Vagina (tissue), 2 donors: ENCODE measurements at regions not wholly inside any gene's neighbourhood (a gene's known extent, or its start where the extent isn't known, plus 50 kb on each side); places are given as distances from the start of the nearest gene placed in this dataset.

Experiments
- POLR2AphosphoS5 ChIP-seq, 2 donors: sonication (generic); formaldehyde crosslinking; IDR thresholded peaks; one replicate each; pipeline ENCODE4 v1.9.0; 2017; ENCODE audit warnings: antibody characterized with exemption in 2 of 2, mild to moderate bottlenecking in 2 of 2, low read depth in 1 of 2; ENCODE audit not compliant: insufficient read depth in 1 of 2
- TF ChIP-seq, protein P1 (sequence below), 3 experiments: fragments of 450-650 bp in 2 of 3; fragments of 200-600 bp in 1 of 3; sonication (generic) in 1 of 3; IDR thresholded peaks; one replicate each; pipeline ENCODE4 v1.5.1; 2017 to 2019; ENCODE audit warnings: antibody characterized with exemption in 3 of 3, mild to moderate bottlenecking in 2 of 3, moderate library complexity in 2 of 3

GRCh38 chr13:61916483-61916882 lies 500.8 kb upstream of the PCDH20 start:
- TF ChIP-seq POLR2AphosphoS5 (IDR thresholded peaks at IDR 0.05; ENCODE audit: insufficient read depth in 1 of 2, low read depth in 1 of 2): no peak
- TF ChIP-seq, protein P1, sequence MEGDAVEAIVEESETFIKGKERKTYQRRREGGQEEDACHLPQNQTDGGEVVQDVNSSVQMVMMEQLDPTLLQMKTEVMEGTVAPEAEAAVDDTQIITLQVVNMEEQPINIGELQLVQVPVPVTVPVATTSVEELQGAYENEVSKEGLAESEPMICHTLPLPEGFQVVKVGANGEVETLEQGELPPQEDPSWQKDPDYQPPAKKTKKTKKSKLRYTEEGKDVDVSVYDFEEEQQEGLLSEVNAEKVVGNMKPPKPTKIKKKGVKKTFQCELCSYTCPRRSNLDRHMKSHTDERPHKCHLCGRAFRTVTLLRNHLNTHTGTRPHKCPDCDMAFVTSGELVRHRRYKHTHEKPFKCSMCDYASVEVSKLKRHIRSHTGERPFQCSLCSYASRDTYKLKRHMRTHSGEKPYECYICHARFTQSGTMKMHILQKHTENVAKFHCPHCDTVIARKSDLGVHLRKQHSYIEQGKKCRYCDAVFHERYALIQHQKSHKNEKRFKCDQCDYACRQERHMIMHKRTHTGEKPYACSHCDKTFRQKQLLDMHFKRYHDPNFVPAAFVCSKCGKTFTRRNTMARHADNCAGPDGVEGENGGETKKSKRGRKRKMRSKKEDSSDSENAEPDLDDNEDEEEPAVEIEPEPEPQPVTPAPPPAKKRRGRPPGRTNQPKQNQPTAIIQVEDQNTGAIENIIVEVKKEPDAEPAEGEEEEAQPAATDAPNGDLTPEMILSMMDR (IDR thresholded peaks at IDR 0.05): no peak
